Subcutaneous abdominal adipose tissue (tissue), 5 donors: ENCODE measurements at regions not wholly inside any gene's neighbourhood (a gene's known extent, or its start where the extent isn't known, plus 50 kb on each side); places are given as distances from the start of the nearest gene placed in this dataset.
"Not testable (repeated sequence)": the region's sequence is repeated elsewhere in the genome, so short reads cannot be mapped to it uniquely, and the experiment has no call there.

Experiments used
- H3K27ac ChIP-seq: one replicate; pipeline ENCODE4 v1.7.0; 2013; ENCODE audit warnings: low read depth, mild to moderate bottlenecking, inconsistent platforms, low read length, moderate library complexity
- H3K27me3 ChIP-seq, 5 donors: one replicate each; pipeline ENCODE4 v1.7.0; 2013; ENCODE audit warnings: low read length in 5 of 5, inconsistent platforms in 1 of 5; ENCODE audit not compliant: control insufficient read depth in 5 of 5, insufficient read depth in 4 of 5
- H3K36me3 ChIP-seq, 5 donors: one replicate each; pipeline ENCODE4 v1.7.0; 2013; ENCODE audit warnings: low read length in 5 of 5; ENCODE audit not compliant: control insufficient read depth in 5 of 5, insufficient read depth in 5 of 5
- H3K4me1 ChIP-seq, 5 donors: one replicate each; pipeline ENCODE4 v1.7.0; 2013; ENCODE audit warnings: low read length in 5 of 5, mild to moderate bottlenecking in 3 of 5, moderate library complexity in 1 of 5; ENCODE audit not compliant: control insufficient read depth in 5 of 5, insufficient read depth in 5 of 5
- H3K4me3 ChIP-seq, 5 donors: one replicate each; pipeline ENCODE4 v1.7.0; 2013; ENCODE audit warnings: low read length in 5 of 5, low read depth in 1 of 5
- H3K9ac ChIP-seq, 5 donors: one replicate each; pipeline ENCODE4 v1.7.0; 2013; ENCODE audit warnings: low read length in 5 of 5, mild to moderate bottlenecking in 4 of 5, moderate library complexity in 3 of 5
- H3K9me3 ChIP-seq, 5 donors: one replicate each; pipeline ENCODE4 v1.7.0; 2013; ENCODE audit warnings: low read length in 5 of 5; ENCODE audit not compliant: control insufficient read depth in 5 of 5
- donor health status: healthy.
- donor health status: healthy.
- donor health status: healthy.
- donor health status: healthy.
- donor health status: healthy.

GRCh38 chr9:2378816-2379215, 242.8 kb upstream of the VLDLR start:
- no peaks in the 10 kb centered on the region for H3K36me3 ChIP-seq

GRCh38 chr9:2384741-2385140, 236.8 kb upstream of the VLDLR start:
- no peak overlapping the region for H3K4me3 ChIP-seq
- H3K9me3 ChIP-seq = peaks cover 0 to 3% (median 0%) of the 10 kb centered on the region in 5 donors
- peaks cover 0 to 19% (median 1%) of the 10 kb centered on the region in 5 donors for H3K4me1 ChIP-seq
- H3K36me3 ChIP-seq = no peaks in the 10 kb centered on the region
- H3K27ac ChIP-seq = no peak overlapping the region
- H3K27me3 ChIP-seq = no peaks in the 10 kb centered on the region
- no peak overlapping the region for H3K9ac ChIP-seq

More at GRCh38 chr9:2378816-2379215, 242.8 kb upstream of the VLDLR start:
- no peaks in the 10 kb centered on the region for H3K27me3 ChIP-seq
- H3K4me1 ChIP-seq = no peaks in the 10 kb centered on the region
- no peak overlapping the region for H3K27ac ChIP-seq
- H3K9ac ChIP-seq = no peak overlapping the region
- peaks cover 0 to 5% (median 0%) of the 10 kb centered on the region in 5 donors for H3K9me3 ChIP-seq
- H3K4me3 ChIP-seq = no peak overlapping the region

DNA sequence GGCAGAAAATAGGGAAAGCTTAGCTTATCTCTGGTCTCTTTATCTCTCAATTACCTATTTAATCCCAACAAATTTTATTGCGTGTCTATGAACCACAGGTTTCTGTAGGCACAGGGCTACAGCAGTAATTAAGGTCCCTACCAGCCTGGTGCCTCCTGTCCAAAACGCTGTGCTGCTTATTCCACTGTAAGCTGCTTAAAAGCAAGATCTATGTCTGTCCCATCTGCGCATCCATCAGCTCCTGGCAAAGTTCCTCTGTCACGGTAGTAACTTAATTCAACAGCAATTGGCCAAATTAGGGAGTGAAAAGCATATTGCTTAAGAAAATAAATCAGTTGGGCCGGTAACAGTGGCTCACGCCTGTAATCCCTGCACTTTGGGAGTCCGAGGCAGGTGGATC, 235.8 kb upstream of the VLDLR start:
- H3K27me3 ChIP-seq = no peaks in the 10 kb centered on the region
- no peaks in the 10 kb centered on the region for H3K36me3 ChIP-seq

DNA sequence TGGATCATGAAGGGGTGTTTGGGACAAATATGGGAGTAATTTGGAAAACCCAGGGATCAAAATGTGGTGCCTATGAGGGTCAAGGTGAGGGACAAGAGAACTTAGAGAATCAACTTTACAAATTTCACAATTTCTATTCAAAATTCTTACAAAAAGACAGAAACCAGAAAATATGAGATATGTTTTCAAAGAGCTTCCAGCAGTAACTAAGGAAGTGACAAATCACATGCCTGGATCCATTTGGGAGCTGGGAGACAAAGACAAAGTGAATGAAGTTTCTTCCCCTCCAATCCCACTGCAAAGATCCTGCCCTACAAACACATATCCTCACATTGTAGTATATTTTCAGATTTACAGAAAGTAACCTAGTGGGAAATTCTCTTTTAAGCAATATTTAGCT, 235.0 kb upstream of the VLDLR start:
- no peak overlapping the region for H3K27ac ChIP-seq
- no peaks in the 10 kb centered on the region for H3K27me3 ChIP-seq
- H3K9ac ChIP-seq = no peak overlapping the region
- no peak overlapping the region for H3K4me3 ChIP-seq
- H3K36me3 ChIP-seq = no peaks in the 10 kb centered on the region
- peaks cover 0 to 29% (median 5%) of the 10 kb centered on the region in 5 donors for H3K4me1 ChIP-seq
- peaks cover 0 to 3% (median 0%) of the 10 kb centered on the region in 5 donors for H3K9me3 ChIP-seq

More for the DNA sequence above, 235.8 kb upstream of the VLDLR start:
- peaks cover 0 to 3% (median 0%) of the 10 kb centered on the region in 5 donors for H3K9me3 ChIP-seq
- no peak overlapping the region for H3K9ac ChIP-seq
- H3K4me3 ChIP-seq = no peak overlapping the region
- H3K27ac ChIP-seq = no peak overlapping the region
- H3K4me1 ChIP-seq = peaks cover 0 to 25% (median 5%) of the 10 kb centered on the region in 5 donors

- peaks cover 0 to 3% (median 0%) of the 10 kb centered on the region in 5 donors for H3K9me3 ChIP-seq
- no peak overlapping the region for H3K4me3 ChIP-seq
- peaks cover 0 to 31% (median 5%) of the 10 kb centered on the region in 5 donors for H3K4me1 ChIP-seq
- no peak overlapping the region for H3K9ac ChIP-seq
- no peaks in the 10 kb centered on the region for H3K36me3 ChIP-seq
- no peaks in the 10 kb centered on the region for H3K27me3 ChIP-seq
- H3K27ac ChIP-seq = no peak overlapping the region
Measured at GRCh38 chr9:2387166-2387565, 234.4 kb upstream of the VLDLR start.

- Histone ChIP-seq H3K27ac (no peak overlapping the region), H3K4me3 (no peak overlapping the region), H3K4me1 (peaks cover 0 to 37% (median 5%) of the 10 kb centered on the region in 5 donors), H3K9ac (no peak overlapping the region), H3K9me3 (peaks cover 0 to 3% (median 0%) of the 10 kb centered on the region in 5 donors), H3K36me3 (no peaks in the 10 kb centered on the region), H3K27me3 (no peaks in the 10 kb centered on the region)
Measured at GRCh38 chr9:2389404-2389803, 232.2 kb upstream of the VLDLR start.

GRCh38 chr9:2390028-2390427, 231.6 kb upstream of the VLDLR start:
- Histone ChIP-seq H3K9ac (no peak overlapping the region), H3K4me1 (peaks cover 0 to 44% (median 5%) of the 10 kb centered on the region in 5 donors)

GRCh38 chr9:2391509-2392132, 230.0 kb upstream of the VLDLR start:
- not testable (repeated sequence) for H3K9me3 ChIP-seq, H3K4me3 ChIP-seq, H3K27me3 ChIP-seq, H3K9ac ChIP-seq, H3K36me3 ChIP-seq
- Histone ChIP-seq H3K27ac (peak overlapping the region; percentile 15), H3K4me1 (peaks cover 2 to 55% (median 11%) of the 10 kb centered on the region in 5 donors)

More at GRCh38 chr9:2390028-2390427, 231.6 kb upstream of the VLDLR start:
- H3K9me3 ChIP-seq = peaks cover 0 to 3% (median 0%) of the 10 kb centered on the region in 5 donors
- no peaks in the 10 kb centered on the region for H3K36me3 ChIP-seq
- no peak overlapping the region for H3K4me3 ChIP-seq
- H3K27ac ChIP-seq = no peak overlapping the region
- H3K27me3 ChIP-seq = no peaks in the 10 kb centered on the region

- H3K9ac ChIP-seq, H3K9me3 ChIP-seq, H3K27me3 ChIP-seq, H3K4me3 ChIP-seq, H3K36me3 ChIP-seq: not testable (repeated sequence)
- Histone ChIP-seq H3K4me1 (peaks cover 2 to 53% (median 15%) of the 10 kb centered on the region in 5 donors), H3K27ac (peak overlapping the region; percentile 0)
Measured at GRCh38 chr9:2394087-2394741, 227.4 kb upstream of the VLDLR start.

DNA sequence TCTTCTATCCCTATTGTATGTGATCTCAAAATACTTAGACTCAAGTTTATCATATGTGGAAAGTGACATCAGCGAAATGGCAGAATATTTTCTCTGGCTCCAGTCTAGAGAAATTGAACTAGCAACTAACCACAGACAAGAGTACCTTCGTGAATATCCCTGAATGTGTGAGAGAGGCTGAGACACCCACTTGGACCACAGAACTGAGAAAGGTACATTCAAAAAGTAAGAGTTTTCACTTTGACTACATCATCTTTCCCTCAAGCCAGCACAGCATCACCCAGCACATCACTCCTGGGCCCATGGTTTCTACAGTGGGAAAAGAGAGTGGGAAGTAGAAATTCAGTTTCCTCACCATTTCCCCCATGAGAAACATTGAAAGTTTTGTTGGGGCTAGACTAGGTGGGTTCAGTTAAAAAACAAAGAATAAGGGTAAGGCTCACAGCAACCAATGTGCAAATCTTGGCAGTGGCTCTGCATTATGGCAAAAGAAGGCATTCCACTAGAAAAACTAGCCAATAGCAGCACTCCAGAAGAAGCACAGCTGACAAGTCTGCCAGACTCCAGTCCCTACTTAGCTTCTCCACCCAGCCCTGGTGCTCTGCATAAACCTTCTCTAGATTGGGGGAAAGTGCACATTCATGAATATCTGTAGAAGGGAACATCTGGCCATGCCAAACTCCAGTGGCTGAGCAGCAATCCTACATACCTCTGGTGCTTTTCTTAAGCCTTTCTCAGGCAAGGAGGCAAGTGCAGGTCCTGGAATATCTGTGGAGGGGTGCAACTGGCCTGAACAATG, 225.6 kb upstream of the VLDLR start:
- peaks cover 0 to 3% (median 0%) of the 10 kb centered on the region in 5 donors for H3K9me3 ChIP-seq
- H3K27me3 ChIP-seq = no peaks in the 10 kb centered on the region
- no peak overlapping the region for H3K4me3 ChIP-seq
- H3K9ac ChIP-seq = no peak overlapping the region
- H3K36me3 ChIP-seq = no peaks in the 10 kb centered on the region
- H3K4me1 ChIP-seq = peaks cover 0 to 42% (median 10%) of the 10 kb centered on the region in 5 donors
- no peak overlapping the region for H3K27ac ChIP-seq
